ENCODE measurements at regions not wholly inside any gene's neighbourhood (a gene's known extent, or its start where the extent isn't known, plus 50 kb on each side); places are given as distances from the start of the nearest gene placed in this dataset.

- Histone ChIP-seq H3K56ac (replicated peaks; ENCODE audit: insufficient read length, low read depth, low read length) (no peak overlapping the region), H3K4me1 (replicated peaks in 1 of 4; ENCODE audit: control insufficient read depth in 3 of 4, insufficient read depth in 4 of 4, low read length in 3 of 4) (peaks cover 0 to 2% (median 0%) of the 10 kb centered on the region in 4 experiments; a peak in 1 of 7 replicates), H3K79me1 (ENCODE audit: low read depth, low read length) (no peaks in the 10 kb centered on the region), H2BK5ac (ENCODE audit: low read depth, low read length) (no peak overlapping the region), H3K23me2 (ENCODE audit: low read depth, low read length) (no peaks in the 10 kb centered on the region), H2AFZ (ENCODE audit: low read length) (no peak overlapping the region), H2BK15ac (ENCODE audit: low read length) (no peak overlapping the region), H3K23ac (ENCODE audit: insufficient read length) (no peak overlapping the region), H3K27me3 (replicated peaks in 1 of 4; ENCODE audit: control insufficient read depth in 3 of 4, extremely low read depth in 1 of 4, insufficient read depth in 3 of 4, low read length in 3 of 4) (no peaks in the 10 kb centered on the region), H2AK5ac (ENCODE audit: low read depth, low read length) (no peak overlapping the region), H3K27ac (ENCODE audit: low read depth, low read length) (no peak overlapping the region), H3K9me3 (ENCODE audit: insufficient read depth in 2 of 2, low read depth in 1 of 2, low read length in 1 of 2) (no peaks in the 10 kb centered on the region), H3K14ac (ENCODE audit: insufficient read length) (no peak overlapping the region), H2BK20ac (ENCODE audit: low read length) (no peak overlapping the region), H2BK12ac (ENCODE audit: low read depth, low read length) (no peak overlapping the region), H3K4ac (replicated peaks; ENCODE audit: insufficient read length, low read depth, low read length) (no peak overlapping the region), H2BK120ac (replicated peaks; ENCODE audit: low read depth, low read length) (no peak overlapping the region), H4K20me1 (replicated peaks in 1 of 2; ENCODE audit: control insufficient read depth in 1 of 2, insufficient read depth in 2 of 2, low read length in 2 of 2) (no peaks in the 10 kb centered on the region), H4K5ac (ENCODE audit: insufficient read length, low read depth, low read length) (no peak overlapping the region), H3K4me3 (ENCODE audit: extremely low read depth in 1 of 4, insufficient read depth in 2 of 4, low read depth in 3 of 4, low read length in 4 of 4) (no peak overlapping the region), H4K8ac (ENCODE audit: extremely low read depth, insufficient read depth, low read length) (no peak overlapping the region), H3K4me2 (ENCODE audit: insufficient read depth in 1 of 2, low read depth in 2 of 2, low read length in 2 of 2) (no peak overlapping the region), H3K79me2 (ENCODE audit: control insufficient read depth in 1 of 2, insufficient read depth in 2 of 2, low read length in 2 of 2) (no peaks in the 10 kb centered on the region), H4K91ac (replicated peaks; ENCODE audit: insufficient read length, low read length) (no peak overlapping the region), H3K18ac (ENCODE audit: extremely low read depth, low read length) (no peak overlapping the region), H3K36me3 (ENCODE audit: control insufficient read depth in 2 of 4, insufficient read depth in 4 of 4, low read length in 3 of 4) (no peaks in the 10 kb centered on the region), H3K9ac (replicated peaks in 1 of 4; ENCODE audit: extremely low read depth in 1 of 4, low read depth in 3 of 4, low read length in 3 of 4) (no peak overlapping the region)
- ChIA-PET POLR2A (ENCODE audit: partially characterized antibody) (no interaction called here), CTCF (ENCODE audit: partially characterized antibody) (interaction anchor here (1.1 to 1.9 kb wide), 3 partner anchors 10 to 282 kb away, joined by 3 to 5 read pairs (median 3); no protein-coding TSS in a partner anchor)
- no peak for FAIRE-seq
- DNase-seq (ENCODE audit: low read depth in 1 of 2, low spot score in 2 of 2): no peak
- 94% methylated on average over 15 of the region's 15 CpGs; no CpG with 5 or more reads in 1 of the 2 experiments for WGBS, 2 experiments (ENCODE audit: extremely low coverage in 1 of 2, insufficient coverage in 1 of 2, insufficient read length in 1 of 2, insufficient replicate concordance in 2 of 2, low coverage in 1 of 2, low lambda C conversion rate in 2 of 2, missing lambda C conversion rate in 1 of 2)
- TF ChIP-seq POU5F1 (IDR thresholded peaks at IDR 0.05; ENCODE audit: low read depth, low read length): no peak
- TF ChIP-seq SUZ12 (IDR thresholded peaks at IDR 0.05; ENCODE audit: low read length): no peak
- TF ChIP-seq CTCF (IDR thresholded peaks at IDR 0.05; ENCODE audit: control extremely low read depth in 1 of 3, insufficient read depth in 1 of 3, low read depth in 1 of 3, low read length in 3 of 3): no peak
- TF ChIP-seq JUN (IDR thresholded peaks at IDR 0.05; ENCODE audit: low read depth, low read length): no peak
- TF ChIP-seq TAF7 (optimal IDR thresholded peaks at IDR 0.05; ENCODE audit: borderline replicate concordance, low read depth, low read length): no peak
- TF ChIP-seq BACH1 (IDR thresholded peaks at IDR 0.05; ENCODE audit: low read length): no peak
- no peak for TF ChIP-seq POLR2AphosphoS5 (IDR thresholded peaks at IDR 0.05; ENCODE audit: low read depth, low read length)
- TF ChIP-seq SAP30 (IDR thresholded peaks at IDR 0.05; ENCODE audit: insufficient read depth, insufficient replicate concordance, low read length): no peak
- no peak for TF ChIP-seq FOSL1 (IDR thresholded peaks at IDR 0.05; ENCODE audit: insufficient read depth, low read depth, low read length)
- TF ChIP-seq YY1 (IDR thresholded peaks at IDR 0.05; ENCODE audit: low read depth, low read length): no peak
- no peak for TF ChIP-seq TBP (IDR thresholded peaks at IDR 0.05; ENCODE audit: low read depth, low read length)
Observed at GRCh38 chr7:47069385-47070076, 512.4 kb downstream of the TNS3 start.

Measured in H1 (cell line).